Natural killer cell treated with Interleukin-12 subunit alpha and Interleukin-12 subunit beta and Interleukin-15 and Interleukin-18, amount 100 ng/mL, for 72 hours (primary cell): ENCODE measurements at regions not wholly inside any gene's neighbourhood (a gene's known extent, or its start where the extent isn't known, plus 50 kb on each side); places are given as distances from the start of the nearest gene placed in this dataset.
"Not testable (repeated sequence)": the region's sequence is repeated elsewhere in the genome, so short reads cannot be mapped to it uniquely, and the experiment has no call there.

Source experiments
- ATAC-seq, 2 donors: fragments of 150-1000 bp; cut with Tn5 transposase in 1 of 2; sonication (Bioruptor Pico), chemical (Tn5 transposase) in 1 of 2; 2 replicates each; pipeline ENCODE4 v1.10.0; 2021
- DNase-seq: peaks from one replicate; pipeline ENCODE4 v3.0.0; 2022; ENCODE audit warnings: low spot score
- H3K27ac Mint-ChIP-seq, 2 donors: 1 replicate in 1 of 2; 2 replicates in 1 of 2; pipeline ENCODE4 v1.8.0; 2022; ENCODE audit warnings: mixed read lengths in 2 of 2, mild to moderate bottlenecking in 1 of 2, moderate library complexity in 1 of 2
- H3K27me3 Mint-ChIP-seq, 2 donors: 1 replicate in 1 of 2; 2 replicates in 1 of 2; pipeline ENCODE4 v1.8.0; 2022; ENCODE audit warnings: mixed read lengths in 2 of 2
- H3K36me3 Mint-ChIP-seq: one replicate; pipeline ENCODE4 v1.8.0; 2022; ENCODE audit warnings: mixed read lengths
- H3K4me1 Mint-ChIP-seq, 2 donors: 1 replicate in 1 of 2; 2 replicates in 1 of 2; pipeline ENCODE4 v1.8.0; 2022; ENCODE audit warnings: low read depth in 2 of 2, mixed read lengths in 2 of 2, mild to moderate bottlenecking in 1 of 2
- H3K4me3 Mint-ChIP-seq: one replicate; pipeline ENCODE4 v1.8.0; 2022; ENCODE audit warnings: mixed read lengths
- H3K9me3 Mint-ChIP-seq: 2 replicates; pipeline ENCODE4 v1.8.0; 2022; ENCODE audit warnings: mixed read lengths

- not testable (repeated sequence) for H3K36me3 Mint-ChIP-seq, H3K4me3 Mint-ChIP-seq, H3K9me3 Mint-ChIP-seq, ATAC-seq, DNase-seq, H3K27ac Mint-ChIP-seq, H3K4me1 Mint-ChIP-seq, H3K27me3 Mint-ChIP-seq
These were observed 670.0 kb downstream of the SUCLG1 start for GRCh38 chr2:83788938-83789566.

DNA sequence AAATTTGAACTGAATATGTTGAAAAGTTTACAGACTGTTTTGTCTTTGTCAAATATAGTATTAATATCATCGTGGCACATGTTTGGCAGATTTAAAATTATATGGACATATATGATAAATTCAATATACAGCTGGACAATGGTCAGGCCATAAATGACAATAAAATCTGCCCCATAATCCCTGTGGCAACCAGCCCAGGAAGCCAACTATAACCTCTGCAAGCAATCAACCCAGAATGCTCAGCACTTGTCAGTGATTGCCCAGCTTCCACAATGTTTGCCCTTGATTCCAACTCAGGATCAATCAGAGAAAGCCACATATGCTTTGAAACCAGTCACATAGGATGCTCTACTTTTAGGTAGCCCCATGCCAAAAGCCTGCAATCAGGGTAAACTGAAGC is 671.9 kb downstream of the SUCLG1 start:
- Mint-ChIP-seq H3K9me3 (peaks cover 5% of the 10 kb centered on the region), H3K27ac (no peak overlapping the region), H3K27me3 (no peaks in the 10 kb centered on the region), H3K36me3 (no peaks in the 10 kb centered on the region), H3K4me3 (no peak overlapping the region), H3K4me1 (no peaks in the 10 kb centered on the region)
- ATAC-seq: no peak
- DNase-seq: no peak

- Mint-ChIP-seq H3K36me3 (no peaks in the 10 kb centered on the region), H3K4me1 (no peaks in the 10 kb centered on the region), H3K9me3 (peaks cover 10% of the 10 kb centered on the region), H3K4me3 (no peak overlapping the region), H3K27ac (no peak overlapping the region), H3K27me3 (no peaks in the 10 kb centered on the region)
- DNase-seq (no peak), ATAC-seq (no peak)
These were observed 672.9 kb downstream of the SUCLG1 start for GRCh38 chr2:83786140-83786539.

- no peak overlapping the region for H3K27ac Mint-ChIP-seq
- H3K36me3 Mint-ChIP-seq: no peaks in the 10 kb centered on the region
- no peaks in the 10 kb centered on the region for H3K27me3 Mint-ChIP-seq
- no peak overlapping the region for H3K4me3 Mint-ChIP-seq
- ATAC-seq (no peak), DNase-seq (no peak)
- peaks cover 13% of the 10 kb centered on the region for H3K9me3 Mint-ChIP-seq
- H3K4me1 Mint-ChIP-seq: no peaks in the 10 kb centered on the region
These were observed 674.1 kb downstream of the SUCLG1 start for GRCh38 chr2:83784947-83785346.

DNA sequence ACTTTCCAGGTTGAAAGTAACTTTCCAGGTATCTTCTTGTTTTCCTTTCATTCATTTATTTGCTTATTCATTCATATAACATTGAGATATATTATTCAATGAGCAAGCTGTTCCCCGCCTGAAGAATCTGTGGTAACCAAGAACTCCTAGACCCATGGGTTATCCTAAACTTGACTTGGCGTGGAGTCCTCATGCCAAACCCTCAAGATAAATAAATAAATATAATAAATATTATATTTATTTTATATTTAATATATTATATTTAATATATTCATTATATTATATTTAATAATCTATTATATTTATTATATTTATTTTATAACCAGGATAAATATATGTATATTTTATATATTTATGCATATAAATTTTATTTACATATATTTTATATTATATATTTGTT is 674.8 kb downstream of the SUCLG1 start:
- Mint-ChIP-seq H3K27me3 (no peaks in the 10 kb centered on the region), H3K27ac (no peak overlapping the region), H3K4me3 (no peak overlapping the region), H3K4me1 (no peaks in the 10 kb centered on the region), H3K9me3 (peaks cover 16% of the 10 kb centered on the region), H3K36me3 (no peaks in the 10 kb centered on the region)
- DNase-seq (no peak), ATAC-seq (no peak)

DNA sequence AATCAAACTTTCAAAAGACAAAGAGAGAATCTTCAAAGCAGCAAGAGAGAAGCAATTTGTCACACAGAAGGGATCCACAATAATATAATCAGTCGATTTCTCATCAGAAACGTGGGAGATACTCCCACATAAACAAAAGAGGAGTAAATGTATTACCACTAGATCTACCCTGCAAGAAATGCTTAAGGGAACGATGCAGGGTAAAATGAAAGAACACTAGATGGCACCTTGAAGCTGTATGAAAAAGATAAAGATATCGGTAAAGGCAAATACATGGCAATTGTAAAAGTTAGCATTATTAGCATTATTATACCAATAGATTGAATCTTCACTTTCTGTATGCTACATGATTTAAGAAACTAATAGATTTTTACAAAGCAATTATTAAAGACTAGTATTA is 677.0 kb downstream of the SUCLG1 start:
- ATAC-seq: no peak
- Mint-ChIP-seq H3K27me3 (no peaks in the 10 kb centered on the region), H3K27ac (no peak overlapping the region), H3K9me3 (peaks cover 17% of the 10 kb centered on the region), H3K4me1 (no peaks in the 10 kb centered on the region), H3K36me3 (no peaks in the 10 kb centered on the region), H3K4me3 (no peak overlapping the region)
- DNase-seq: no peak

DNA sequence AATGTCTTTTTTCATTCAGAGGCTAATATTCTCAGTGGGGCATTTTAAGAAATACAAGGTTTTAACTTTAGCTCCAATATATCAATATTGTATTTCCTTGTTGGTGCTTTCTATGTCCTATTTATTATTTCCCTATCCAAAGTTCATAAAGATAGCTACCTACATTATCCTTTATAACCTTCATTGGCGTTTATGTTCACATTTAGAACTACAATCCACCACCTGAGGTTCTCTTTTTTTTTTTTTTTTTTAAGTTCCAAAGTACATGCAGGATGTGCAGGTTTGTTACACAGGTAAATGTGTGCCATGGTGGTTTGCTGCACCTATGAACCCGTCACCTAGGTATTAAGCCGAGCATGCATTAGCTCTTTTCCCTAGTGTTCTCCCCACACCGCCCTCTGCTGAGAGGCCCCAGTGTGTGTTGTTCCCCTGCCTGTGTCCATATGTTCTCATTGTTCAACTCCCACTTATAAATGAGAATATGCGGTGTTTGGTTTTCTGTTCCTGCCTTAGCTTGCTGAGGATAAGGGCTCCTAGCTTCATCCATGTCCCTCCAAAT is 694.6 kb downstream of the SUCLG1 start:
- Mint-ChIP-seq H3K4me1 (no peaks in the 10 kb centered on the region), H3K4me3 (no peak overlapping the region), H3K9me3 (peaks cover 19% of the 10 kb centered on the region), H3K27ac (no peak overlapping the region), H3K36me3 (peaks cover 12% of the 10 kb centered on the region), H3K27me3 (no peaks in the 10 kb centered on the region)
- DNase-seq (no peak), ATAC-seq (no peak)

GRCh38 chr2:83757329-83757728 is 701.8 kb downstream of the SUCLG1 start:
- DNase-seq (no peak), ATAC-seq (no peak)
- Mint-ChIP-seq H3K4me1 (no peaks in the 10 kb centered on the region), H3K27ac (no peak overlapping the region), H3K36me3 (no peaks in the 10 kb centered on the region), H3K4me3 (no peak overlapping the region), H3K9me3 (peaks cover 14% of the 10 kb centered on the region), H3K27me3 (no peaks in the 10 kb centered on the region)

DNA sequence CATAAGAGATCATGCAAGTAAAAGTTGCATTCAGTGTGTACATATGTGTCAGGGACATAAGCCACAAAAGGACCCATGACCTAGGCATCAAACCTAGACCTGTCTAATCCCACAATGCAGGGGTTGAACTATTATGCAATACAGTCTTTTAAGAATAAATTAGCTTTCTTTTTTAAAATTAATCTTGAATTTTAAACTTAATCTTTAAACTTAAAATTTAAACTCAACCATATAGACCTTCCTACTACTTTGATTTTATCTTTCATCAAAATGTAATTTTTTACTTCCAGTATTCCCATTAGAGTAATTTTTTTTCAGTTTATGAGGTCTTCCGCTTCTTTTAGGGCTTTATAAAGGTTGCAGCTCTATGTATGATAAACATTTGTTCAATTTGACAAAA is 702.9 kb downstream of the SUCLG1 start:
- DNase-seq (no peak), ATAC-seq (no peak)
- Mint-ChIP-seq H3K27me3 (no peaks in the 10 kb centered on the region), H3K4me3 (no peak overlapping the region), H3K27ac (no peak overlapping the region), H3K36me3 (no peaks in the 10 kb centered on the region), H3K9me3 (peaks cover 16% of the 10 kb centered on the region), H3K4me1 (no peaks in the 10 kb centered on the region)

GRCh38 chr2:83747141-83747540 is 711.9 kb downstream of the SUCLG1 start:
- Mint-ChIP-seq H3K4me3 (no peak overlapping the region), H3K27ac (no peak overlapping the region), H3K4me1 (no peaks in the 10 kb centered on the region), H3K27me3 (no peaks in the 10 kb centered on the region), H3K36me3 (no peaks in the 10 kb centered on the region), H3K9me3 (peaks cover 16% of the 10 kb centered on the region)
- no peak for DNase-seq
- ATAC-seq: no peak

- H3K36me3 Mint-ChIP-seq: peaks cover 8% of the 10 kb centered on the region
- H3K27me3 Mint-ChIP-seq: no peaks in the 10 kb centered on the region
- peaks cover 27% of the 10 kb centered on the region for H3K9me3 Mint-ChIP-seq
- no peak overlapping the region for H3K4me3 Mint-ChIP-seq
- no peaks in the 10 kb centered on the region for H3K4me1 Mint-ChIP-seq
- H3K27ac Mint-ChIP-seq: no peak overlapping the region
- DNase-seq (no peak), ATAC-seq (no peak)
These were observed 714.2 kb downstream of the SUCLG1 start for GRCh38 chr2:83744855-83745254.

- no peak overlapping the region for H3K27ac Mint-ChIP-seq
- H3K9me3 Mint-ChIP-seq: peaks cover 23% of the 10 kb centered on the region
- no peak overlapping the region for H3K4me3 Mint-ChIP-seq
- H3K4me1 Mint-ChIP-seq: no peaks in the 10 kb centered on the region
- H3K27me3 Mint-ChIP-seq: no peaks in the 10 kb centered on the region
- H3K36me3 Mint-ChIP-seq: peaks cover 8% of the 10 kb centered on the region
- ATAC-seq (no peak), DNase-seq (no peak)
These were observed 716.8 kb downstream of the SUCLG1 start for GRCh38 chr2:83742117-83742782.

- Mint-ChIP-seq H3K36me3 (no peaks in the 10 kb centered on the region), H3K27ac (no peak overlapping the region), H3K4me1 (no peaks in the 10 kb centered on the region), H3K9me3 (peaks cover 32% of the 10 kb centered on the region), H3K27me3 (no peaks in the 10 kb centered on the region), H3K4me3 (no peak overlapping the region)
- DNase-seq (no peak), ATAC-seq (no peak)
These were observed 728.9 kb downstream of the SUCLG1 start for GRCh38 chr2:83730223-83730622.

DNA sequence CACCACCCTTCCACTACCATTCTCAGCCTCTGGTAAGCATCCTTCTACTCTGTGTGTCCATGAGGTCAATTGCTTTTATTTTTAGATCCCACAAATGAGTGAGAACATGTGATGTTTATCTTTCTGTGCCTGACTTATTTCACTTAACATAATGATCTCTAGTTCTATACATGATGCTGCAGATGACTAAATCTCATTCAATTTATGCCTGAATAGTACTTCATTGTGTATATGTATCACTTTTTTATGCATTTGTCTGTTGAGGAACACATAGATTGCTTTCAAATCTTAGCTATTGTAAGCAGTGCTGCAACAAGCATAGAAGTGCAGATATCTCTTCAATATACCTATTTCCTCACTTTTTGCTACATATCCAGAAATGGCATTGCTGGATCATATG is 733.3 kb downstream of the SUCLG1 start:
- Mint-ChIP-seq H3K27me3 (no peaks in the 10 kb centered on the region), H3K36me3 (no peaks in the 10 kb centered on the region), H3K4me3 (no peak overlapping the region), H3K27ac (no peak overlapping the region), H3K9me3 (peaks cover 29% of the 10 kb centered on the region), H3K4me1 (no peaks in the 10 kb centered on the region)
- DNase-seq (no peak), ATAC-seq (no peak)
